HG02870 (cell line): ENCODE measurements at regions not wholly inside any gene's neighbourhood (a gene's known extent, or its start where the extent isn't known, plus 50 kb on each side); places are given as distances from the start of the nearest gene placed in this dataset.

ENCODE experiments used
- ATAC-seq: cut with Tn5 transposase; IDR thresholded peaks from one replicate; pipeline ENCODE4 v1.9.1; 2021; ENCODE audit warnings: mild to moderate bottlenecking, moderate library complexity; ENCODE audit not compliant: unreplicated experiment

DNA sequence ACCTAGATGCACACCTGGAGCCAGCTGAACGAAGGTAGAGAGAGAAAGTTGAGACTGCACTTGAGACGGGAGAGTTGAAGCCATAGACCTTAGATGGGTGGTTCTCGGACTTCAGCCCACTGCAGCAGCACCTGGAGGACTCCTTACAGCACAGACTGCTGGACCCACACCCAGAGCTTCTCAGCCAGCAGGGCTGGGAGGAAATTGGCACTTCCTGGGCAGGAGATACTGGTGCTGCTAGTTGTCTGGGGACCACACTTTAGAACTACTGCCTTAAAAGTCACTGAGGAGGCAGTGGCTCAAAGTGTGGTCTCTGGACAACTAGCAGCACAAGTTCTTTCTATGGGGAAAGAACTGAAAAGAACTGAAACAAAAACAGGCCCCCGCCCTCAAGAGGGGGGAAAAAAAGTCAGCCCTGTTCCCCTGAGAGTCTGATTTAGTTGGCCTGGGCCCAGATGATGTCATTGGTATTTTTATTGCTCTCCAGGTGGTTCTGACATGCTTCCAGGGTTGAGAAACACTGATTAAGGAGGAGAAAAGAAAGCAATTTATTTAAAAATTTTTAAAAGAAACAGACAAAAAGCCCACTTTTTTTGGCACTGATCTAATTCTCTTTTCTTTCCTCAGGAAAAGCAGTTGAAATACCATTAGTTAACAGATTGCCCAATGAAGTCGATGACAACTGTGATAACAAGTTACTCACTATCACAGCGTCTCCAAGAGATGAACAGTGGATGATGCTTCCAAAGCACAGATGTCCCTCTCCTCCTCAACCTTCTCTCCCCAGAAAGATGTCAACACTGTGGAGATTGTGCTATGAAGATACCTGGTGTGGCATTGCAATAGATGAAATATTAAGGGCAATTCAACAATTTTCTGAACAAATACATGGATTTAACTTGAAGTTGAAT, 73.6 kb upstream of the ADAMTS16 start:
- ATAC-seq, result peak; percentile 43

DNA sequence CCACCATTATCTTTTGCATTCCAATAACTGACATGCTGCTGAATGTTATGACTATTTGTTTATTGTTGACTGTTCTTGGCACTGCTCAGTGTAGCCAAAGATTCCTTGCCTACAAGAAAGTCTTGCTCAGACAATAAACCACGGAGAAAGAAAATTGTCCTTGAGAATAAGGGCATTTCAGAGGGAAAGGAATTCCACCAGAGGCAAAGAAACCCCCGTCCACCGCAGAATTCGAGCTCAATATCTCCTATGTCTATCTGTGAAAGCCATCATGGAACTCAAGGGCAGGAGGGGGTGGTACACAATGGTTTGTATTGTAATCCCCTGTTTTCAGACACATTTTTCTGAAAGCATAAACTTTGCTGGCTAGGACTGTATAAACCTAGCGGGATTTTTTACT, 70.3 kb upstream of the ADAMTS16 start:
- ATAC-seq, result no peak

- no peak for ATAC-seq
Observed at GRCh38 chr5:5071554-5071953, 68.6 kb upstream of the ADAMTS16 start.

DNA sequence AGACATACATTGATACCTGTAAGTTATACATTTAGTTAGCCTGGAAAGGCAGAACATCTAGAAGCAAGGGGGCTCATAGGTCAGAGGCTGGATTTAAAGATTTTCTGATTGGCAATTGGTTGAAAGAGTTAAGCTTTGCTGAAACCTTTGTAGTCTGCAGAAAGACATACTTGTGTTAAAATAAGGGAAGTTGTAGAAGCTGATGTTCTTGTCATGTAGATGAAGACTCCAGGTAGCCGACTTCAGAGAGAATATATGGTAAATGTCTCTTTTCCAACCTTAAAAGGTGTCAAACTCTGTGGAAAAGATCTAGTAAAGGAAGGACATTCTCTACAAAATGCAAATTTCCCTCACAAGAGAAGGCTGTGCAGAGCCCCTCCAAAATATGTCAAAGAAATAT, 62.9 kb upstream of the ADAMTS16 start:
- no peak for ATAC-seq

GRCh38 chr5:5078009-5078897, 61.9 kb upstream of the ADAMTS16 start:
- no peak for ATAC-seq

GRCh38 chr5:5079876-5080275, 60.3 kb upstream of the ADAMTS16 start:
- ATAC-seq, result no peak

- ATAC-seq, result no peak
Observed at GRCh38 chr5:5080790-5081189, 59.3 kb upstream of the ADAMTS16 start.

- no peak for ATAC-seq
Observed at GRCh38 chr5:5085381-5085780, 54.7 kb upstream of the ADAMTS16 start.

DNA sequence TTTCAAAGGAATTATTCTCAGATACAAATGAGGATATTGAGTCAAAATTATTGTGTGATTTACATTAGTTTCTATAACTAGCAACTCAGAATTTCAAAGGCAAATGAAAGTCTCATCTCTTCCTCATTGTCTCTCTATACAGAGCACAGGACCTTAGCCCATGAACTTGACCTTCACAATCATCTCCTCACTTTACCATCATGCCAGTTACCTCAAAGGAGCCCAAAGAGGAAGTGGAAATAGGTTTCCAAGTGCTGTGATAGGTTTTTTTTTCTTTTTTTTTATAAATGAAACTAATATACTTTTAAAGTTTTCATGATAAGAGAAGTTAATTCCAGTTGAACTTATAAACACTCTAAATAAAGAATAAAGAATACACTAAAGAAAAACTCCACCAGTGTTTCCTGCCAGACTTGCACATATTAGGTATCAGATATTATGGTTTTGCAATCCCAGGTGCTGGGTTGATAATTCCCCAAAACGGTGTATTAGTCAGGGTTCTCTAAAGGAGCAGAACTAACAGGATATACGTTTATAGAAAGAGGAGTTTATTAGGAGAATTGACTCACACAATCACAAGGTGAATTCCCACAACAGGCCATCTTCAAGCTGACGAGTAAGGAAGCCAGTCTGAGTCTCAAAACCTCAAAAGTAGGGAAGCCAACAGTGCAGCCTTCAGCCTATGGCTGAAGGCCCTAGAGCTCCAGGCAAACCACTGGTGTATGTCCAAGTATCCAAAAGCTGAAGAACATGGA, 50.1 kb upstream of the ADAMTS16 start:
- ATAC-seq, result no peak
